ENCODE measurements at regions not wholly inside any gene's neighbourhood (a gene's known extent, or its start where the extent isn't known, plus 50 kb on each side); places are given as distances from the start of the nearest gene placed in this dataset.

DNA sequence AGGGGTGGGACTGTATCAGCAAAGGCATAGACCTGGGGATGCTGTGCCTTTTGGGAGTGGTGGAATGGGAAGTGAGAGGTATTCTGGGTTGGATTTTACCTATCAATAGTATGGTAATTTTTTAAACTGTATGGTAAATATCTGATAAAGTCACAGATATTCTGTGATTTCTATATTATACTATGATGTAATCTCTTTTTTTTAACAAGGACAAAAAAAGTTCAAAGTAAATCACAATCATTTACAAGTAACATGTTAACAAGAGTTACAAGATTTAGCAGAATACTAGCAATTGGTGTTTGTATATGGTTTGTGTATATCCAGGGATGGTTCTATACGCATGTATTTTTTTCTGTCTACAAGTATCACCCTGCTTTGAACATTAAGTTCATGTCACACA lies 56.0 kb downstream of the BMAL2 start:
- TF ChIP-seq, protein P1, sequence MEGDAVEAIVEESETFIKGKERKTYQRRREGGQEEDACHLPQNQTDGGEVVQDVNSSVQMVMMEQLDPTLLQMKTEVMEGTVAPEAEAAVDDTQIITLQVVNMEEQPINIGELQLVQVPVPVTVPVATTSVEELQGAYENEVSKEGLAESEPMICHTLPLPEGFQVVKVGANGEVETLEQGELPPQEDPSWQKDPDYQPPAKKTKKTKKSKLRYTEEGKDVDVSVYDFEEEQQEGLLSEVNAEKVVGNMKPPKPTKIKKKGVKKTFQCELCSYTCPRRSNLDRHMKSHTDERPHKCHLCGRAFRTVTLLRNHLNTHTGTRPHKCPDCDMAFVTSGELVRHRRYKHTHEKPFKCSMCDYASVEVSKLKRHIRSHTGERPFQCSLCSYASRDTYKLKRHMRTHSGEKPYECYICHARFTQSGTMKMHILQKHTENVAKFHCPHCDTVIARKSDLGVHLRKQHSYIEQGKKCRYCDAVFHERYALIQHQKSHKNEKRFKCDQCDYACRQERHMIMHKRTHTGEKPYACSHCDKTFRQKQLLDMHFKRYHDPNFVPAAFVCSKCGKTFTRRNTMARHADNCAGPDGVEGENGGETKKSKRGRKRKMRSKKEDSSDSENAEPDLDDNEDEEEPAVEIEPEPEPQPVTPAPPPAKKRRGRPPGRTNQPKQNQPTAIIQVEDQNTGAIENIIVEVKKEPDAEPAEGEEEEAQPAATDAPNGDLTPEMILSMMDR (IDR thresholded peaks at IDR 0.05; ENCODE audit: unreplicated experiment in 3 of 3): no peak
- H3K27ac Mint-ChIP-seq: no peak overlapping the region
- no peaks in the 10 kb centered on the region for H3K36me3 Mint-ChIP-seq (ENCODE audit: low read depth)
- no peaks in the 10 kb centered on the region for H3K9me3 Mint-ChIP-seq
- no peak overlapping the region for H3K4me3 Mint-ChIP-seq
- H3K27me3 Mint-ChIP-seq (ENCODE audit: low read depth): no peaks in the 10 kb centered on the region
- no peaks in the 10 kb centered on the region for H3K4me1 Mint-ChIP-seq

DNA sequence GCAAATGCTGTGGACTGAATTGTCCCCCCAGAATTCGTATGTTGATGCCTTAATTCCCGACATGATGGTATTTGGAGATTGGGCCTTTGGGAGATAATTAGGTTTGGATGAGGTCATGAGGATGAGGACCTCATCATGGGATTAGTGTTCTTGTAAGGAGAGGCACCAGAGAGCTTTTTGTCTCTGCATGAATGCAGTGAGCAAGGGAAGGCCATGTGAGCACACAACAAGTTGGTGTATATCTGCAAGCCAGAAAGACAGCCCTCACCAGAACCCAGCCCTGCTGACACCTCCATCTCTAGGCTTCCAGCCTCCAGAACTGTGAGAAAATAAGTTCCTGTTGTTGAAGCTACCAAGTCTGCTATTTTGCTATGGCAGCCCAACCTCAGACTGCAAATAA lies 51.9 kb upstream of the SMCO2 start:
- TF ChIP-seq, protein P1 (IDR thresholded peaks at IDR 0.05; ENCODE audit: unreplicated experiment in 3 of 3): no peak
- Mint-ChIP-seq H3K4me1 (no peaks in the 10 kb centered on the region), H3K4me3 (no peak overlapping the region), H3K9me3 (no peaks in the 10 kb centered on the region), H3K27ac (no peak overlapping the region), H3K36me3 (ENCODE audit: low read depth) (no peaks in the 10 kb centered on the region), H3K27me3 (ENCODE audit: low read depth) (no peaks in the 10 kb centered on the region)

DNA sequence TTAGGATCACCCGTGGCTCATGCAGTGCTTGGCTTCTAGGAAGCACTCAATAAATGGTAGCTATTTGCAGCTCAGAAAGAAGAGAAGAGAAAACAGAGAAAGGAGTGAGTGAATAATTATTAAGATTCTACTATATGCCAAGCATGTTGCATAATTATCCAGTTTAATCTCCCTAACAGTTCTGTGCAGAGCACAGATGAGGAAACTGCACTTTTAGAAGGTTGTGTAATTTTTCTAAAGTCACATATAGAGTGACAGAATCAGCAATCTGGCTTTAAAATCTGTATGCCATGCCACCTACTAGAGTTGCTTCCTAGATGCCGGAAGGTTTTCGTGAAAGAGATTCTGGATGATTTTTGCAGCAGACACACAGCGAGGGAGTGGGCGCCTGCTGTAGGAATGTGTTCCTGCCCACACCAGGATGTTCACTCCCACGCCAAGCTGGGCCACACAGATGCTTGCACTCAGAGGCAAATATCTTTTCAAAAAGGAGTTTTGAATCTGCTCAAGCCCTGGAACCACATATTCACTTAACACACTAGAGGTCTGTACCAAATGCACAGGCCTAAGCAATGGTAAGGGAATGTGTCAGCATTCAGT lies 50.2 kb upstream of the SMCO2 start:
- TF ChIP-seq, protein P1 (IDR thresholded peaks at IDR 0.05; ENCODE audit: unreplicated experiment in 3 of 3): no peak
- no peaks in the 10 kb centered on the region for H3K9me3 Mint-ChIP-seq
- no peaks in the 10 kb centered on the region for H3K27me3 Mint-ChIP-seq (ENCODE audit: low read depth)
- H3K36me3 Mint-ChIP-seq (ENCODE audit: low read depth): no peaks in the 10 kb centered on the region
- no peak overlapping the region for H3K27ac Mint-ChIP-seq
- no peaks in the 10 kb centered on the region for H3K4me1 Mint-ChIP-seq
- no peak overlapping the region for H3K4me3 Mint-ChIP-seq
